22Rv1 (cell line): ENCODE measurements at regions not wholly inside any gene's neighbourhood (a gene's known extent, or its start where the extent isn't known, plus 50 kb on each side); places are given as distances from the start of the nearest gene placed in this dataset.

ENCODE experiments used
- CTCF ChIP-seq: fragments of 450-650 bp; IDR thresholded peaks from 2 replicates; pipeline ENCODE4 v1.5.1; 2017; ENCODE audit warnings: mild to moderate bottlenecking
- ZFX ChIP-seq: fragments of 450-650 bp; IDR thresholded peaks from 2 replicates; pipeline ENCODE4 v1.6.1; 2017; ENCODE audit warnings: antibody characterized with exemption, borderline replicate concordance

- TF ChIP-seq CTCF (no peak), ZFX (no peak)
Measured at GRCh38 chr16:26827386-26827785, 239.3 kb upstream of the C16orf82 start.
